ENCODE measurements at regions not wholly inside any gene's neighbourhood (a gene's known extent, or its start where the extent isn't known, plus 50 kb on each side); places are given as distances from the start of the nearest gene placed in this dataset.

GRCh38 chr2:176885661-176886060 is 326.9 kb upstream of the HNRNPA3 start:
- no peaks in the 10 kb centered on the region for H3K4me1 ChIP-seq (ENCODE audit: control insufficient read depth in 2 of 3, insufficient read depth in 2 of 3, low read depth in 1 of 3, low read length in 3 of 3)
- TF ChIP-seq CTCF (IDR thresholded peaks at IDR 0.05; ENCODE audit: borderline replicate concordance, extremely low read depth, insufficient read depth), result no peak
- no peak for DNase-seq

GRCh38 chr2:176891105-176891504 is 321.5 kb upstream of the HNRNPA3 start:
- no peak for TF ChIP-seq CTCF (IDR thresholded peaks at IDR 0.05; ENCODE audit: borderline replicate concordance, extremely low read depth, insufficient read depth)
- Histone ChIP-seq H3K4me1 (ENCODE audit: control insufficient read depth in 2 of 3, insufficient read depth in 2 of 3, low read depth in 1 of 3, low read length in 3 of 3) (no peaks in the 10 kb centered on the region), H3K4me3 (ENCODE audit: low read length in 3 of 3) (no peak overlapping the region), H3K27ac (ENCODE audit: low read depth in 2 of 2, low read length in 2 of 2) (no peak overlapping the region), H3K9me3 (ENCODE audit: control insufficient read depth in 2 of 3, insufficient read depth in 1 of 3, low read length in 3 of 3) (no peaks in the 10 kb centered on the region), H3K27me3 (ENCODE audit: control insufficient read depth, insufficient read depth, low read length) (no peaks in the 10 kb centered on the region), H3K9ac (ENCODE audit: low read length in 3 of 3) (no peak overlapping the region), H3K36me3 (ENCODE audit: control insufficient read depth in 2 of 3, insufficient read depth in 3 of 3, low read length in 3 of 3) (no peaks in the 10 kb centered on the region)
- DNase-seq (no peak), FAIRE-seq (no peak)
- intact Hi-C loops (cut with DNase I), result no loop called here

More at GRCh38 chr2:176885661-176886060, 326.9 kb upstream of the HNRNPA3 start:
- FAIRE-seq, result no peak
- Histone ChIP-seq H3K27me3 (ENCODE audit: control insufficient read depth, insufficient read depth, low read length) (no peaks in the 10 kb centered on the region), H3K4me3 (ENCODE audit: low read length in 3 of 3) (no peak overlapping the region), H3K27ac (ENCODE audit: low read depth in 2 of 2, low read length in 2 of 2) (no peak overlapping the region), H3K9ac (ENCODE audit: low read length in 3 of 3) (no peak overlapping the region), H3K36me3 (ENCODE audit: control insufficient read depth in 2 of 3, insufficient read depth in 3 of 3, low read length in 3 of 3) (no peaks in the 10 kb centered on the region), H3K9me3 (ENCODE audit: control insufficient read depth in 2 of 3, insufficient read depth in 1 of 3, low read length in 3 of 3) (no peaks in the 10 kb centered on the region)
- intact Hi-C loops (cut with DNase I), result no loop called here

GRCh38 chr2:176891857-176892256 is 320.7 kb upstream of the HNRNPA3 start:
- no peaks in the 10 kb centered on the region for H3K27me3 ChIP-seq (ENCODE audit: control insufficient read depth, insufficient read depth, low read length)
- intact Hi-C loops (cut with DNase I), result no loop called here
- FAIRE-seq (no peak), DNase-seq (no peak)
- H3K36me3 ChIP-seq (ENCODE audit: control insufficient read depth in 2 of 3, insufficient read depth in 3 of 3, low read length in 3 of 3), result no peaks in the 10 kb centered on the region
- no peak overlapping the region for H3K9ac ChIP-seq (ENCODE audit: low read length in 3 of 3)
- H3K9me3 ChIP-seq (ENCODE audit: control insufficient read depth in 2 of 3, insufficient read depth in 1 of 3, low read length in 3 of 3), result no peaks in the 10 kb centered on the region
- H3K27ac ChIP-seq (ENCODE audit: low read depth in 2 of 2, low read length in 2 of 2), result no peak overlapping the region
- H3K4me3 ChIP-seq (ENCODE audit: low read length in 3 of 3), result no peak overlapping the region
- no peaks in the 10 kb centered on the region for H3K4me1 ChIP-seq (ENCODE audit: control insufficient read depth in 2 of 3, insufficient read depth in 2 of 3, low read depth in 1 of 3, low read length in 3 of 3)
- TF ChIP-seq CTCF (IDR thresholded peaks at IDR 0.05; ENCODE audit: borderline replicate concordance, extremely low read depth, insufficient read depth), result no peak

GRCh38 chr2:176892676-176893226 is 319.8 kb upstream of the HNRNPA3 start:
- no peak for DNase-seq
- no peaks in the 10 kb centered on the region for H3K36me3 ChIP-seq (ENCODE audit: control insufficient read depth in 2 of 3, insufficient read depth in 3 of 3, low read length in 3 of 3)
- intact Hi-C loops (cut with DNase I), result no loop called here
- TF ChIP-seq CTCF (IDR thresholded peaks at IDR 0.05; ENCODE audit: borderline replicate concordance, extremely low read depth, insufficient read depth), result no peak
- H3K4me3 ChIP-seq (ENCODE audit: low read length in 3 of 3), result no peak overlapping the region
- no peak overlapping the region for H3K27ac ChIP-seq (ENCODE audit: low read depth in 2 of 2, low read length in 2 of 2)
- no peaks in the 10 kb centered on the region for H3K9me3 ChIP-seq (ENCODE audit: control insufficient read depth in 2 of 3, insufficient read depth in 1 of 3, low read length in 3 of 3)
- no peaks in the 10 kb centered on the region for H3K27me3 ChIP-seq (ENCODE audit: control insufficient read depth, insufficient read depth, low read length)
- H3K4me1 ChIP-seq (ENCODE audit: control insufficient read depth in 2 of 3, insufficient read depth in 2 of 3, low read depth in 1 of 3, low read length in 3 of 3), result no peaks in the 10 kb centered on the region
- FAIRE-seq, result no peak
- H3K9ac ChIP-seq (ENCODE audit: low read length in 3 of 3), result no peak overlapping the region
